CD8-positive, alpha-beta memory T cell (primary cell): ENCODE measurements at regions not wholly inside any gene's neighbourhood (a gene's known extent, or its start where the extent isn't known, plus 50 kb on each side); places are given as distances from the start of the nearest gene placed in this dataset.

Source experiments
- CTCF ChIA-PET: fragments of 350-600 bp; sonication (Branson Sonifier 250); formaldehyde crosslinking; loops from one replicate; lab custom pipeline; 2021; ENCODE audit warnings: antibody characterized with exemption; lab: Charles Lee
- POLR2A ChIA-PET: fragments of 350-600 bp; sonication (Branson Sonifier 250); formaldehyde crosslinking; loops from one replicate; lab custom pipeline; 2021; ENCODE audit warnings: antibody characterized with exemption; lab: Charles Lee
- DNase-seq, 5 donors: peaks; one replicate each; pipeline versions ENCODE4 v3.0.0 to v3.0.0-alpha.2; 2020 to 2022; ENCODE audit warnings: mixed read lengths in 1 of 5
- H3K27ac ChIP-seq: one replicate; pipeline ENCODE4 v1.7.0; 2013; ENCODE audit warnings: low read depth, mild to moderate bottlenecking, low read length, moderate library complexity
- H3K27me3 ChIP-seq: 2 replicates; pipeline ENCODE4 v1.7.0; 2013; ENCODE audit warnings: low read length, mild to moderate bottlenecking; ENCODE audit not compliant: insufficient read depth, poor library complexity, severe bottlenecking
- H3K36me3 ChIP-seq: 2 replicates; pipeline ENCODE4 v1.7.0; 2013; ENCODE audit warnings: mild to moderate bottlenecking, low read length, moderate library complexity; ENCODE audit not compliant: insufficient read depth
- H3K4me1 ChIP-seq: 2 replicates; pipeline ENCODE4 v1.7.0; 2013; ENCODE audit warnings: mild to moderate bottlenecking, low read length, moderate library complexity; ENCODE audit not compliant: insufficient read depth
- H3K4me3 ChIP-seq: 2 replicates; pipeline ENCODE4 v1.7.0; 2013; ENCODE audit warnings: mild to moderate bottlenecking, low read length
- H3K9me3 ChIP-seq: 2 replicates; pipeline ENCODE4 v1.7.0; 2013; ENCODE audit warnings: mild to moderate bottlenecking, low read length
- H3K27ac Mint-ChIP-seq, 8 donors: one replicate each; pipeline ENCODE4 v1.8.0; 2020 to 2021; ENCODE audit warnings: mixed read lengths in 8 of 8, mild to moderate bottlenecking in 6 of 8, inconsistent platforms in 3 of 8, moderate library complexity in 3 of 8
- H3K27me3 Mint-ChIP-seq, 2 donors: one replicate each; pipeline ENCODE4 v1.8.0; 2020 to 2021; ENCODE audit warnings: mixed read lengths in 2 of 2, mild to moderate bottlenecking in 1 of 2, moderate library complexity in 1 of 2
- H3K36me3 Mint-ChIP-seq, 3 donors: one replicate each; pipeline ENCODE4 v1.8.0; 2020 to 2021; ENCODE audit warnings: mixed read lengths in 3 of 3, inconsistent platforms in 1 of 3, mild to moderate bottlenecking in 1 of 3
- H3K4me1 Mint-ChIP-seq, 3 donors: one replicate each; pipeline ENCODE4 v1.8.0; 2020 to 2021; ENCODE audit warnings: mixed read lengths in 3 of 3, inconsistent platforms in 1 of 3, mild to moderate bottlenecking in 1 of 3
- H3K4me3 Mint-ChIP-seq, 7 donors: one replicate each; pipeline ENCODE4 v1.8.0; 2020 to 2021; ENCODE audit warnings: mixed read lengths in 7 of 7, mild to moderate bottlenecking in 6 of 7, moderate library complexity in 4 of 7, inconsistent platforms in 2 of 7
- H3K9me3 Mint-ChIP-seq, 5 donors: one replicate each; pipeline ENCODE4 v1.8.0; 2020 to 2022; ENCODE audit warnings: mixed read lengths in 5 of 5, mild to moderate bottlenecking in 3 of 5, moderate library complexity in 2 of 5, inconsistent platforms in 1 of 5

DNA sequence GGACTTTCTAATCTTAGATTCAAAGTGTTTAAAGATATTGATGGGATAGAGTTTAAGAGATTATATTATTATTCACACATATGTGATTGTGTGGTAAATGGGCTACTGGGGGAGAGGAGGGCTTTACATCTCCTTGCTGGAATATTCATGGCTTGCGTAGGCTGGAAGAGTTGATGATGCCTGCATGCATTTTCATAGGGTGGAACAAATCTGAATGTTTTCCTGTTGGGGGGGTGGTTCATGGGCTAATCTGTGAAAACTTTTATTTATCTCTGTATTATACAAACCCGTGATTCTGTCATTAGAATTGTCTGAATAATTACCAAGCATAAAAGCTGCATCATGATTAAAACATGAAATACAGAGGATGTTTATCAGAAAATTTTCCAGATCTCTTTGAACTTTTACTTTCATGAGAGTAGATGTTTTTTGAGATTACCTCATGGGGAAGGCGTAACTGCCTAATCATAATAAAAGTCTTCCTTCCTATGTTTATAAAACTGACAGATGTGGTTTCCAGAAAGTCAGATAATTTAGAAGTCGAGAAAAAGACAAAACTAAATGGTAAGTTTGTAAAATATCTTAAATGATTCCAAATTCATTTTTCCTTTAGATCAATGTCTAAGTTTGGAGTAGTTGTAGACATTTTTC, 1185.4 kb upstream of the SEMA6A start:
- Mint-ChIP-seq H3K36me3 (no peaks in the 10 kb centered on the region), H3K27ac (no peak overlapping the region), H3K4me1 (no peaks in the 10 kb centered on the region), H3K4me3 (no peak overlapping the region), H3K27me3 (no peaks in the 10 kb centered on the region), H3K9me3 (peaks cover 0 to 23% (median 2%) of the 10 kb centered on the region in 5 donors)
- ChIA-PET POLR2A (no interaction called here), CTCF (no interaction called here)
- Histone ChIP-seq H3K36me3 (no peaks in the 10 kb centered on the region), H3K9me3 (no peaks in the 10 kb centered on the region), H3K4me3 (no peak overlapping the region), H3K27ac (no peak overlapping the region), H3K4me1 (no peaks in the 10 kb centered on the region), H3K27me3 (no peaks in the 10 kb centered on the region)
- no peak for DNase-seq

DNA sequence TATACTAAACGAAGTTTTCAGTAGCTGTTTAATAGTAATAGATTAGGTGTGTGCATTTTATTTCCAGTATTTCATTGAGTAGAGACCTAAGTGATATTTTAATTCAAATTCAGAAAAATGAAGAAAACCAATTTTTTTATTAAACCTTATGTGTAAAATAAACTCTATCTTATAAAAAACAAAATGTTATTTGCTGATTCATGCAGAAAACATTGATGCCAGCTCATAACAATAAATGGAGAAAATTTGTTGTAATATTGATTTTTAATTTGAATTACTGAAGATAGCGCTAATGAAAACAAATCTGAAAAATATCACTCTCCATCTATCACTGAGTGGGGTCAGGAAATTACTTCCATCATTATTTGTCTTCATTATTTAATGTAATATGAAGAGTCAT, 1177.8 kb upstream of the SEMA6A start:
- Histone ChIP-seq H3K27me3 (no peaks in the 10 kb centered on the region), H3K27ac (no peak overlapping the region), H3K9me3 (no peaks in the 10 kb centered on the region), H3K4me3 (no peak overlapping the region), H3K36me3 (no peaks in the 10 kb centered on the region), H3K4me1 (no peaks in the 10 kb centered on the region)
- Mint-ChIP-seq H3K27me3 (no peaks in the 10 kb centered on the region), H3K4me1 (no peaks in the 10 kb centered on the region), H3K9me3 (peaks cover 0 to 15% (median 3%) of the 10 kb centered on the region in 5 donors), H3K27ac (no peak overlapping the region), H3K4me3 (no peak overlapping the region), H3K36me3 (no peaks in the 10 kb centered on the region)
- POLR2A ChIA-PET = no interaction called here
- DNase-seq = no peak
- CTCF ChIA-PET = no interaction called here

DNA sequence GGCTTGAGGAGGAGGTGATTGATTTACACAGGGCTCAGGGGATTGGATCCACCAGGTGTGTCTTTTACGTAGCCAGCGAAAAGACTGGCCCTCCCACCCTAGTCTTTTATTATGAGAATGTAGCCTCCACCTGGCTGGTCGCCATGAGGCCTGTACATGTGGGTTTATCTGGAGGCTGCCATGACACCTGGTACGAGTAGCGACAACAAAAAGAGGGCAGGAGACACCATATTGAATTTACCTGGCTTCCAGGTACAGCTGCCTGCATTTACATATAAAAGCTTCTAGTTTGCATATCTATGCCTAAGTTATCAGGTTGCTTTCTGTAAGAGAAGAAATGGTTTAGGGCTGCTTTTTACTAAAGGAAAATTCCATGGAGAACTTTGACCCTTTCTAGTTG, 1173.7 kb upstream of the SEMA6A start:
- Mint-ChIP-seq H3K4me1 (no peaks in the 10 kb centered on the region), H3K4me3 (no peak overlapping the region), H3K36me3 (no peaks in the 10 kb centered on the region), H3K27me3 (no peaks in the 10 kb centered on the region), H3K27ac (no peak overlapping the region), H3K9me3 (peaks cover 0 to 22% (median 1%) of the 10 kb centered on the region in 5 donors)
- Histone ChIP-seq H3K27ac (no peak overlapping the region), H3K36me3 (no peaks in the 10 kb centered on the region), H3K4me1 (no peaks in the 10 kb centered on the region), H3K9me3 (no peaks in the 10 kb centered on the region), H3K27me3 (no peaks in the 10 kb centered on the region), H3K4me3 (no peak overlapping the region)
- CTCF ChIA-PET = no interaction called here
- no peak for DNase-seq
- POLR2A ChIA-PET = no interaction called here

DNA sequence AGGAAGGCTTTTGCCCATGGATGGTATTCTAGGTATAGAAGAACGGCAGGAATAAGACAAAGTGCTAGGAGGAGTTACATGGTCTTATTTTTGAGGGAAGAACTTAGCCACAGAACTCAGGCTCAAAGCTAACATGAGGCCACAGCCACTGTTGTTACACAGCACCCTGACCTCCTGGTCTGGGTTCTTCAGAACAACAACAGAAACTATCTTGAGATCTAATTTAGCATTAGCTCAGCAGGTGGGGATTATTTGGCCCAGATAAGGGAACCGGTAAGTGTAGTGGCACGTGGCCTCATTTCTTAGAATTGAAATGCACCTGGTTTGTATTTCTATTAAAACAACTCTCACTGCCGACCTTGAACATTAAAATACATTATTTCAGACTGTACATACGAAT, 1168.7 kb upstream of the SEMA6A start:
- Mint-ChIP-seq H3K36me3 (no peaks in the 10 kb centered on the region), H3K27ac (no peak overlapping the region), H3K9me3 (peaks cover 0 to 20% (median 2%) of the 10 kb centered on the region in 5 donors), H3K4me1 (no peaks in the 10 kb centered on the region), H3K4me3 (no peak overlapping the region), H3K27me3 (no peaks in the 10 kb centered on the region)
- no peaks in the 10 kb centered on the region for H3K36me3 ChIP-seq
- no peak overlapping the region for H3K4me3 ChIP-seq
- H3K4me1 ChIP-seq = no peaks in the 10 kb centered on the region
- POLR2A ChIA-PET = no interaction called here
- DNase-seq = no peak
- no peaks in the 10 kb centered on the region for H3K9me3 ChIP-seq
- CTCF ChIA-PET = no interaction called here
- no peak overlapping the region for H3K27ac ChIP-seq
- H3K27me3 ChIP-seq = no peaks in the 10 kb centered on the region

DNA sequence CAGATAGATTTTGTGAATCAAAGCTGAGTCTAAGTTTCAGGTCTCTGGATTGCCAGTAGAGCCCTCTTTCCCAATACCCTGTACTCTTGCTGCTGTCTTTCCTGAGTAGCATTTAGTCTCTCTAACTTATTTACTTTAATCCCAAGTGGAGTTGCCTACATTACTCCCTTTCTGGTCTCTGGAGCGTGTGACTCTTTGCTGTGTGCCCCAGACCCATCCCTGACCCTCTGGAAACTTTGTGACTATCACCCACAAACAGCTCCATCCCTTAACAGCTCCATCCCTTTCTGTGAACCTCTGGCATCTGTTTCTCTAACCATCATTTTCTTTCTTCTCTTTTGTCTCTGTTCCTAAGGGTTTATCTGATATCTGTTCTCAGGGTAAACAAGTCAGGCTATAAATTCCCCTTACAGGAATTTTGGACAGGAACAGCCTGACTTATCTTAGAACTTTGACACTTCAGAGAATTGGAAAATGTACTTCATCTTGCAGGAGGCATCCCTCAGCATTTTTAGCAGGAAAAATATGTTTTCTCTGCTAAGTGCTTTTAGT, 1167.1 kb upstream of the SEMA6A start:
- H3K4me1 ChIP-seq = no peaks in the 10 kb centered on the region
- no peaks in the 10 kb centered on the region for H3K36me3 Mint-ChIP-seq
- H3K27ac Mint-ChIP-seq = no peak overlapping the region
- H3K27me3 Mint-ChIP-seq = no peaks in the 10 kb centered on the region
- H3K4me3 ChIP-seq = no peak overlapping the region
- no peaks in the 10 kb centered on the region for H3K36me3 ChIP-seq
- no peaks in the 10 kb centered on the region for H3K9me3 ChIP-seq
- H3K27me3 ChIP-seq = no peaks in the 10 kb centered on the region
- H3K4me1 Mint-ChIP-seq = no peaks in the 10 kb centered on the region
- DNase-seq = no peak
- H3K4me3 Mint-ChIP-seq = no peak overlapping the region
- POLR2A ChIA-PET = no interaction called here
- H3K9me3 Mint-ChIP-seq = peaks cover 0 to 20% (median 6%) of the 10 kb centered on the region in 5 donors
- CTCF ChIA-PET = no interaction called here
- no peak overlapping the region for H3K27ac ChIP-seq

GRCh38 chr5:117740268-117740667, 1165.6 kb upstream of the SEMA6A start:
- Histone ChIP-seq H3K27ac (no peak overlapping the region), H3K9me3 (no peaks in the 10 kb centered on the region), H3K4me3 (no peak overlapping the region), H3K27me3 (no peaks in the 10 kb centered on the region), H3K4me1 (no peaks in the 10 kb centered on the region), H3K36me3 (no peaks in the 10 kb centered on the region)
- Mint-ChIP-seq H3K27ac (no peak overlapping the region), H3K4me1 (no peaks in the 10 kb centered on the region), H3K4me3 (no peak overlapping the region), H3K27me3 (no peaks in the 10 kb centered on the region), H3K9me3 (peaks cover 0 to 16% (median 6%) of the 10 kb centered on the region in 5 donors), H3K36me3 (no peaks in the 10 kb centered on the region)
- ChIA-PET POLR2A (no interaction called here), CTCF (no interaction called here)
- no peak for DNase-seq

DNA sequence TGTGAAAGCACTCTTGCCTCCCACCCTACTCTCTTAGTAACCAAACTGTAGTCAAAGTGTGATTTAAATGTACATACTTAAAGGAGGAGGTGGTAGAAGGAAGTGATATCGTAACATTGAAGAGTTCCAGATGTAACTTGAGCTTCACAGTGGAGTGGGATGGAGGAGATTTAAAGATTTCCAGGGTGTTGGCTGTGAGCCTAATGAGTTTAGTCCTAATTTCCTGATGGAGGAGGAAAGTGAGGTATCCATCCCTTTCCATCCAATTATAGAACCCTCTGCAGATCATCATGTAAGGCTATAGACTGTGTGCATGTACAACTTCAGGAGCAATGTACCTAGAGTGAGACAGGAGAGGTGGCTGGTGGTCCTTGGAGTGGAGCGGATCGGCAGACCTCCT, 1163.9 kb upstream of the SEMA6A start:
- Mint-ChIP-seq H3K4me1 (no peaks in the 10 kb centered on the region), H3K27me3 (no peaks in the 10 kb centered on the region), H3K27ac (no peak overlapping the region), H3K4me3 (no peak overlapping the region), H3K9me3 (peaks cover 0 to 10% (median 6%) of the 10 kb centered on the region in 5 donors), H3K36me3 (peaks cover 0 to 1% (median 0%) of the 10 kb centered on the region in 3 donors)
- no peaks in the 10 kb centered on the region for H3K36me3 ChIP-seq
- no peaks in the 10 kb centered on the region for H3K27me3 ChIP-seq
- no peaks in the 10 kb centered on the region for H3K9me3 ChIP-seq
- no peak for DNase-seq
- ChIA-PET POLR2A (no interaction called here), CTCF (no interaction called here)
- H3K27ac ChIP-seq = no peak overlapping the region
- H3K4me1 ChIP-seq = no peaks in the 10 kb centered on the region
- no peak overlapping the region for H3K4me3 ChIP-seq

DNA sequence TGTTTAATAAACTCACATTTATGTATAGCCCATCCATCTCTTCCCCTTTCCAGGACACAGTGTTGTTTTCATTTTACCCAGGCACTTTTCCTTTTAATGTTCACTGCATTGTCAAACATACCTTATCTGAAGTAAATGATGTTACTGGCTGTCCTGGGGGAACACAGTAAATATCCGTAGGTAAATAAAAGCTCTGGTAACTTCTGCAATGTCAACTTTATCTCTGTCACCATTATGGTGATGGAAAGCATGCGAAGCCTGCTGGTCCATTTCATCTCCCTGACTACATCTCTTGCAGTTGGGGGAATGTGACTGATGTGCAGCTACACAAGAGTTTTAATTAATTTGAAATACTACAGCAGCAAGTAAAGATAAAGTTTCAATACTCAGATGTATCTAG, 1162.1 kb upstream of the SEMA6A start:
- no peak overlapping the region for H3K4me3 Mint-ChIP-seq

More for the DNA sequence above, 1162.1 kb upstream of the SEMA6A start:
- no peaks in the 10 kb centered on the region for H3K36me3 ChIP-seq
- peaks cover under 1 to 18% (median 7%) of the 10 kb centered on the region in 5 donors for H3K9me3 Mint-ChIP-seq
- no peak overlapping the region for H3K27ac ChIP-seq
- H3K27ac Mint-ChIP-seq = no peak overlapping the region
- no peaks in the 10 kb centered on the region for H3K4me1 ChIP-seq
- no peak overlapping the region for H3K4me3 ChIP-seq
- no peaks in the 10 kb centered on the region for H3K27me3 ChIP-seq
- no peaks in the 10 kb centered on the region for H3K4me1 Mint-ChIP-seq
- H3K36me3 Mint-ChIP-seq = peaks cover 0 to 1% (median 0%) of the 10 kb centered on the region in 3 donors
- no peaks in the 10 kb centered on the region for H3K27me3 Mint-ChIP-seq
- ChIA-PET POLR2A (no interaction called here), CTCF (no interaction called here)
- no peaks in the 10 kb centered on the region for H3K9me3 ChIP-seq
- DNase-seq = no peak
